DND-41 (cell line): ENCODE measurements at regions not wholly inside any gene's neighbourhood (a gene's known extent, or its start where the extent isn't known, plus 50 kb on each side); places are given as distances from the start of the nearest gene placed in this dataset.

Experiments
- ATAC-seq: fragments of 200-7000 bp; cut with Tn5 transposase; 3 replicates; pipeline ENCODE4 v1.9.1; 2021; ENCODE audit warnings: low read depth; ENCODE audit not compliant: insufficient read depth
- DNase-seq: peaks from one replicate; pipeline ENCODE4 v3.0.0-alpha.2; 2020
- H2AFZ ChIP-seq: 2 replicates; pipeline ENCODE4 v1.6.0; 2012; ENCODE audit warnings: low read depth, low read length
- H3K27ac ChIP-seq: 2 replicates; pipeline ENCODE4 v1.5.1; 2012; ENCODE audit warnings: low read length, inconsistent platforms
- H3K27me3 ChIP-seq: fragments of 200-600 bp; sonication (generic); 2 replicates; pipeline ENCODE4 v1.6.0; 2012; ENCODE audit warnings: low read length, mild to moderate bottlenecking, inconsistent platforms; ENCODE audit not compliant: insufficient read depth, poor library complexity
- H3K36me3 ChIP-seq: 2 replicates; pipeline ENCODE4 v1.5.1; 2012; ENCODE audit warnings: low read length, inconsistent platforms; ENCODE audit not compliant: insufficient read depth
- H3K4me1 ChIP-seq: 2 replicates; pipeline ENCODE4 v1.5.1; 2012; ENCODE audit warnings: mild to moderate bottlenecking, low read length; ENCODE audit not compliant: insufficient read depth
- H3K4me2 ChIP-seq: 2 replicates; pipeline ENCODE4 v1.6.0; 2012; ENCODE audit warnings: mild to moderate bottlenecking, moderate library complexity, low read length, inconsistent platforms; ENCODE audit not compliant: insufficient read depth
- H3K4me3 ChIP-seq, 2 experiments: fragments of 200-600 bp in 1 of 2; shearing (Covaris generic) in 1 of 2; 2 replicates each; pipeline ENCODE4 v1.5.1; 2012 to 2016; ENCODE audit warnings: inconsistent platforms in 2 of 2, low read length in 2 of 2, mild to moderate bottlenecking in 2 of 2, low read depth in 1 of 2, moderate library complexity in 1 of 2
- H3K79me2 ChIP-seq: 2 replicates; pipeline ENCODE4 v1.6.0; 2012; ENCODE audit warnings: low read length, inconsistent platforms; ENCODE audit not compliant: insufficient read depth
- H3K9ac ChIP-seq: 2 replicates; pipeline ENCODE4 v1.6.0; 2012; ENCODE audit warnings: low read depth, mild to moderate bottlenecking, inconsistent platforms, low read length, moderate library complexity
- H3K9me3 ChIP-seq: 2 replicates; pipeline ENCODE4 v1.5.1; 2012; ENCODE audit warnings: low read length, moderate library complexity, mild to moderate bottlenecking, inconsistent platforms; ENCODE audit not compliant: insufficient read depth, severe bottlenecking
- H4K20me1 ChIP-seq: 2 replicates; pipeline ENCODE4 v1.6.0; 2012; ENCODE audit warnings: low read length; ENCODE audit not compliant: insufficient read depth
- CTCF ChIP-seq: IDR thresholded peaks from 2 replicates; pipeline ENCODE4 v1.5.1; 2012; ENCODE audit warnings: borderline replicate concordance, low read length, moderate library complexity, mild to moderate bottlenecking; ENCODE audit not compliant: poor library complexity, severe bottlenecking; ENCODE audit errors: extremely low read depth
- EZH2 ChIP-seq: IDR thresholded peaks from 3 replicates; pipeline ENCODE4 v1.6.1; 2012; ENCODE audit warnings: borderline replicate concordance, low read depth, mild to moderate bottlenecking, moderate library complexity, low read length, inconsistent platforms; ENCODE audit not compliant: severe bottlenecking

- no peaks in the 10 kb centered on the region for H3K79me2 ChIP-seq
- DNase-seq = no peak
Measured at GRCh38 chr2:71962911-71963694, 184.6 kb downstream of the CYP26B1 start.

DNA sequence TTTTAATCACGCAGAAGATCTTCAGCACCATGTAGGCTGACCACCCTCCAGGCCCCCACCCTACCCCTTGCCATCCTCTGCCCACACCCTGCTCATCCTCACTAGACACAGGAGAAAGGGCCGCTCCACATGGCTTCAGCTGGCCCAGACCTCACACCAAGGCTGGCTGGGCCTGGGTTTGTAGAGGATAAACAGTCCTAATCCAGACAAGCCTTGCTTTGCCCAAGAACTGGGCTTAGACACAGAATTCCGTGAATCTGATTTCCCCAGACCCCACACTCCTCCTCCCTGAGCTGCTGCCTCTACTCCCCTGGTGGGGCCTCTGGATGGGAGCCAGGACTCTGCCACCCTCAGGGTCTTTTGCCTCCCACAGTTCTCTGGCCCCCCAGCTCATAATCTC lies 185.3 kb downstream of the CYP26B1 start:
- Histone ChIP-seq H3K79me2 (no peaks in the 10 kb centered on the region), H3K9me3 (no peaks in the 10 kb centered on the region), H4K20me1 (no peaks in the 10 kb centered on the region), H3K4me3 (no peak overlapping the region), H3K9ac (no peak overlapping the region), H3K27me3 (peaks cover 4% of the 10 kb centered on the region), H3K4me2 (no peak overlapping the region), H2AFZ (no peak overlapping the region), H3K27ac (no peak overlapping the region), H3K4me1 (no peaks in the 10 kb centered on the region), H3K36me3 (no peaks in the 10 kb centered on the region)
- TF ChIP-seq EZH2 = no peak
- no peak for TF ChIP-seq CTCF
- DNase-seq (no peak), ATAC-seq (no peak)

More at GRCh38 chr2:71962911-71963694, 184.6 kb downstream of the CYP26B1 start:
- H3K27me3 ChIP-seq = peaks cover 4% of the 10 kb centered on the region
- H2AFZ ChIP-seq = no peak overlapping the region
- no peak overlapping the region for H3K9ac ChIP-seq
- no peaks in the 10 kb centered on the region for H3K4me1 ChIP-seq
- H3K36me3 ChIP-seq = no peaks in the 10 kb centered on the region
- no peak overlapping the region for H3K4me3 ChIP-seq
- H3K9me3 ChIP-seq = no peaks in the 10 kb centered on the region
- TF ChIP-seq CTCF (no peak), EZH2 (no peak)
- H3K27ac ChIP-seq = no peak overlapping the region
- no peak overlapping the region for H3K4me2 ChIP-seq
- H4K20me1 ChIP-seq = no peaks in the 10 kb centered on the region
- ATAC-seq = no peak

DNA sequence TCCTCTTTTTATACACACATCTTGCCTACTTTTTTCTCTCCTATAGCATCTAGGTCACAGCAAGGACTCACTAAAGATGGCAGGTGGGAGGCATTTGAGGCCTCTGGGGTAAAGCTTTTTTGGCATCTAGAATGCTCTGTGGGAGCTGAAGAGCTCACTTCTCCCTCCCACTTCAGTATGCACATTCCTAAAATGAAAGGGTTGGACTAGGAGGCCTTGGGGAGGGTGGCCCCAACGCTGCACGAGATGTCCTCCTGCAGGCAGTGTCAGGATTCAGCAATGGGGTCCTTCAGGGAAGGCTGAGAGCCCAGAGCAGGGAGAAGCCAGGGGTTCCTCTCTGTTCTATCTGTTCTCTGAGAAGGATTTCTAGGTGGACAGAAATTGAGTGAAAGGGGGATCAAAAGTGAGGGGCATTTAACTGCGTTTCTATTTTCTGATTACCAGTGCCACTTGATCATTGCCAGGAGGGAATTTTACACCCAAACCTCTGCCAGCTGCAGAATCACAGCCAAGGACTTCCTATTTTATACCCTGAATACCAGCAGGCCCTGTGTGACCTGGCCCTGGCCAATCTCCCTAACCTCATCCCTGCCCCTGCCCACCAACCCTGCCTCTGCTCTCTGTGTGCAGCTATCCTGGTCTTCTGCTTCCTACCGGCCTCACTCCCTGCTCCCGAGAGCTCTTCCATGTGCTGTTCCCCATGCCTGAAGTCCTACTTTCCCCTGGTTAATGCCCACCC lies 186.2 kb downstream of the CYP26B1 start:
- no peak overlapping the region for H3K4me3 ChIP-seq
- no peak overlapping the region for H3K4me2 ChIP-seq
- no peak overlapping the region for H3K27ac ChIP-seq
- no peaks in the 10 kb centered on the region for H3K4me1 ChIP-seq
- no peaks in the 10 kb centered on the region for H3K36me3 ChIP-seq
- TF ChIP-seq CTCF (no peak), EZH2 (no peak)
- H3K27me3 ChIP-seq = peaks cover 4% of the 10 kb centered on the region
- H2AFZ ChIP-seq = no peak overlapping the region
- ATAC-seq (no peak), DNase-seq (no peak)
- no peaks in the 10 kb centered on the region for H3K79me2 ChIP-seq
- peaks cover 2% of the 10 kb centered on the region for H3K9me3 ChIP-seq
- H3K9ac ChIP-seq = no peak overlapping the region
- no peaks in the 10 kb centered on the region for H4K20me1 ChIP-seq
